Activated effector memory CD4-positive, alpha-beta T cell treated with Interleukin-2 at 50 U/mL for 16 hours (primary cell): ENCODE measurements at regions not wholly inside any gene's neighbourhood (a gene's known extent, or its start where the extent isn't known, plus 50 kb on each side); places are given as distances from the start of the nearest gene placed in this dataset.
"Not testable (repeated sequence)": the region's sequence is repeated elsewhere in the genome, so short reads cannot be mapped to it uniquely, and the experiment has no call there.

Experiments
- DNase-seq: peaks from one replicate; pipeline ENCODE4 v3.0.0-alpha.2; 2020

DNA sequence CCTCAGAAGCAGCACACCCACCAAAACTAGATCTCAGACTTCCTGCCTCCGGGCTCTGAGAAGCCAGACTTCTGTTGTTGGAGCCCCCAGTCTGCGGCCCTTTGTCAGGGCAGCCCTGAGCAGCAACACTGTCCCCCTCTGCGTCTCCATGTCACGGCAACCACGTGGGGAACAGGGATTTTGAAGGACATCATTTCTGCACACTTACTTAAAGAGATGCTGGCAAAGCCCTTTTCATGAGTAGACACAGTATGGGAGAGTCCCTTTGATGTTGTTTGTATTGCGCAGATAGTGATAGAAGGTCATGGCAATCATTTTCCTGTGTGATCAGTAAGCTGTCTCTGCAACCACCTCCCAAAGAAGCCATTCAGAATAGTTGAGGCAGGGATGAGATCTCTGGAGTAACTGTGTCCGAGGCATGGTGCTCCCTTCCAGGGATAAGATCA is 69.1 kb upstream of the ID2 start:
- no peak for DNase-seq

DNA sequence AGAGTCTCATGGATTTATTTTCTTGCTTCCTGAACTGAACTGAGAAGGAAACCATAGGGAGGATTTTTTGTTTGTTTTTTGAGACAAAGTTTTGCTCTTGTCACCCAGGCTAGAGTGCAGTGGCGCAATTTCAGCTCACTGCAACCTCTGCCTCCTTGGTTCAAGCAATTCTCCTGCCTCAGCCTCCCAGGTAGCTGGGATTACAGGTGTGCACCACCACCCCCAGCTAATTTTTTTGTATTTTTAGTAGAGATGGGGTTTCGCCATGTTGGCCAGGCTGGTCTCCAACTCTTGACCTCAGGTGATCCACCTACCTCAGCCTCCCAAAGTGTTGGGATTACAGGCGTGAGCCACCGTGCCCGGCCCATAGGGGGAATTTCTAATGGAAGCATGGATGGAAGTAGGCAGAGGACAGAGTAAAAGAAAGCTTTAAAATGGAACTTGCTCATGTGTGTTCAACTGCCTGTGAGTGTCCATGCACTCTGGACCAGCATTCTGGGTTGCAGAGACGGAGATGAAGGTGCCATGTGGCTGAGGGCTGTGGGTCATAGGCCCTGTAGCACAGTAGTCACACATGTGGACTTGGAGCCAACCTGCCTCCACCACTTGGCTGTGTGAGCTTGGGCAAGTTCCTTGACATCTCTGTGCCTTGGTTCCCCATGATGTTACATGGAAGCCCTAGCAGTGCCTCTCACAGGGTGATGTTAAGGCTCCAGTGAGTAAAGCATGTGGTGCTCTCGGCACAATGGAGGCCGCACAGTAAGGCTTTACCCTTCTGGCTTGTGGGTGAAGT is 68.5 kb upstream of the ID2 start:
- DNase-seq, result not testable (repeated sequence)

DNA sequence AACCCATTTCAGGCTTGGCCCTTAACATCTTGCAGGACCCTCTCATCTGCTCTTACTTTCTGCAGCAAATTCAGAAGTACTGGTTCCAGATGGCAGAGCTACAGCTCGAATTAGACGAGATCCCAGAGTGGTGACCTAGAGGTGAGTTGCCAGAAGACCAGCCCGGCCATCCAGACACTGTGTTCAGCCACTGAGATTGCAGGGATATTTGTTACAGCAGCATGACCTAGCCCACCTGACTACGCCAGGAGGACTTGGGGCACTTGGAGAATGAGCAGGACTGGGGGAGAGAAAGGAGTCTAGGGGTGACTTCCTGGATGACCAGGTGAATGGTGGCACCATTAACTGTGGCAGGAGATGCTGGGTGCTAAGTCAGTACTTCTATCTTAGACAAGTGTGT is 67.2 kb upstream of the ID2 start:
- no peak for DNase-seq

DNA sequence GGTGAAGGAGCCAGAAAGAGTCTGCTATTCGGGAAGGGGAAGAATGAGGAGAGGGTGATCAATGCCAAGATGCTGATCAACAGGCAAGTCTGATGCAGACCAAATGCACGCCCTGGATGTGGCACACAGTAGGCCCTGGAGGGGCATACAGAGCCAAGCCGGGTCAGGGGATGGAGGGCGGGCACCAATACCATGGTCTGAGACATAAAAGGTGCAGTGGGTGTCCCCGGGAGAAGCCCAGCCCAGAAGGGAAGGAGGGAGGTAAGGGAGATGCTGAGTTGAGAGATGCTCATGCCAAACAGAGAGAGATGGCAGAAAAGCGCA is 66.6 kb upstream of the ID2 start:
- DNase-seq, result no peak

DNA sequence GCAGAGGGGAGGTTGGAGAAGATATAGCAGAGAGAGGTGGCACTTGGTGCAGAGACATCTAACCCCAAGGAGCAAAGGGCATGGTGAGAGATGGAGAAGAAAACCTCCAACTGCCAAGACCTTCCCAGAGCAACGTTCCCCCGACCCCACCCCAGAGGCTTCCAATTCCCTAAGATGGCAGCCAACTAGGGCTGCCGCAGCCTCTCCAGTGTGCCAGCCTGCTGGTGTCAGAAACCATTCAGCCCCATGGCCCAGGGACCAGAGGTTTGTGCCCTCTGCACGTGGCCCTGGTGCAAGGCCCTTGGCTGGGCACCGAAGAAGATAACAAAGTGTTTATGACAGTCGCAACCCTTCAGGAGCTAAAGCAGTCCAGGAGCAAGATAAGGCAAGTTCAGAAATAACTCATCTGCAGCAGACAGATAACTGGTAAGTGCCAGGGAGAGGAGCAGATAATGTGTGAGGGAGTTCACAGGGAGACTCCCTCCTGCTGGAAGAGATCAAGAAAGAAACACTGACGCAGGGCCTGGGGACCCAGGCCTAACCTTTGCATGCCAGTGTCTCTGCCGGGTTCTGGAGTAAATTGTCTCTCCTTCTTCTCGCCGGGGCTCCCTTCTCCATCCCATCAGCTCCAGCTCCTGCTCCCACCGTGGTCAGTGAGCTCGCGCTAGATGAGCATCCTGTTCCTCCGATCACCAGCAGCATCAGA is 66.1 kb upstream of the ID2 start:
- no peak for DNase-seq

DNA sequence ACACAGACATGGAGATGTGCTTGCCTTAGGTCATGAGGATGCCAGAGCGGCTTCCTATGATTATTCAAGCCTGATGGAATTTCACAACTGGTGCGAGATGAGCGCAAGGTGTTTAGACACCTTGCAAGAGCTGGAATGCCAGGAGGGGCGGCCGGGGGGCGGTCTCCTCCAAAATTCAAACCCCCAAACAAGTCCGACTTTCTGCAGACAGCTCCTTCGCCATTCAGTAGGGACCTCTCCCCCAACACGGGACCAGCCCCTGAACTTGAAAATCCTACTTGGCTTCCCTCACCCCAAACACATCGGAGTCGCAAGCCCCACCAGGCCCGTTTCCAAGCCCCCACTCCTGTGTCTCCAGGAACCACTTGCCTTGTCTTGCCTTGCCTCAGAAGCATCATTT is 64.8 kb upstream of the ID2 start:
- no peak for DNase-seq

DNA sequence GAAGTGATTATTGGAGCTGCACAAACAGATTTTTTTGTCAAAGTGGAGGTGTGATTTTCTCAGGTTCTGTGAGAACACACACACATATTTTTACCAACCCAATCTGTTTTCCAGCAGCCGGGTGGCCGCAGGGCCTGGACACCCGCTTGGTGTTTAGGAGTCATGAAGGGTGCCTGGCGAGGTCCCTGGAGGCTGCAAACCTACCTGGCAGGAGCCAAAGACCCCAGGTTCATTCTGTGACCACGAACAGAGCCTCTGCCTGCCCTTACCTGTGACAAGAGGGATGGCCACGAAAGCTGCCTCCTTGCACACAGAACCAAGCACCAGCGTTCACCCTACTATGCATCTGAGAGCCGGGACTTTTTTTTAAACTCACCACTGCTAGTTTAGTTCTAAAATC is 64.3 kb upstream of the ID2 start:
- no peak for DNase-seq

DNA sequence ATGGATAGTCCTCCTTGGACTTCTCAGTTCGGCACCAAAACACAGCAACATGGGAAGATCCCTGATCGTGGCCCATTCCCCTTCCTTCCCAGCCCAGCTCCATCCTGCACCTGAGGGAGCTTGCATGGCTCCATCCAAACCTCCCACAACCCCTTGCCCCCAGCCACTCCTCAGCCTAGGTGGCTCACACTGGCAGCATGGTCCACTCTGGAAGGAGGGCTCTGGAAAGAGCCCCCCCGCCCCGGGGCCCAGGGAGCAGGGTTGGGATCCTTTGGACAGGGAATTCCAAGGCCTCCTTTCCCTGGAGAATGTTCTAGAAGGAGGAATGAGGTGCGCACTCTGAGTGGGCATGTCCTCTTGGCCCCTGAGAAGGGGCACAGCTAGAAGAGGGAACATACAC is 62.8 kb upstream of the ID2 start:
- no peak for DNase-seq

DNA sequence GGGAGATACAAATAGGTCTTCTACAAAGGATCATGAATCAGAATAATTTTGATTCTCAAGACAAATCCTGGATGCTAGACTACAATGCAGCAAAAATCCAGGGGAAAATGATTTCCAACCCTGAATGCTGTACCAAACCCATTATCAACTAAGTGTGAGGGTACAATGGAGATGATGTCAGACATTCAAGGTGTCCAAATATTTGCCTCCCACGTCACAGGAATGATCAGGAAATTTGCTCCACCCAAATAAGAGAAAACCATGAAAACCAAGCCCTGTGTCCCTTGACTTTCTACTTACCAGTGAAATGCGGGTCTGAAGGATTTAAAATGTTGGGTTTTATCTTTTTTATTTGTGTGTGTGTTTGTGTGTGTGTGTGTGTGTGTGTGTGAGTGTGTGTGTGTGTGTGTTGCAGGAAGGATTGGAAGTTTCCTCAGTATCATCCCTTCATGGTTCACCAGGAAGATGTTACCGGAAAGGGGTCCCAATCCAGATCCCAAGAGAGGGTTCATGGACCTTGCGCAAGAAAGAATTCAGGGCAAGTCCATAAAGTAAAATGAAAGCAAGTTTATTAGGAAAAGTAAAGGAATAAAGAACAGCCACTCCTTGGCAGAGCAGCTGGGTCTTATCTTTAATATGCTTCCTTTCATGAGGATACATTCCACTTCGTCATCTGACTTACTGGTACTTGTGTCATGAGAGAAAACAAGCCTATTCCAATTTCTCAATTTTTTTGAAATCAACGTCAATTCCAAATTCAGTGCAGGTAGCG is 61.1 kb upstream of the ID2 start:
- no peak for DNase-seq

DNA sequence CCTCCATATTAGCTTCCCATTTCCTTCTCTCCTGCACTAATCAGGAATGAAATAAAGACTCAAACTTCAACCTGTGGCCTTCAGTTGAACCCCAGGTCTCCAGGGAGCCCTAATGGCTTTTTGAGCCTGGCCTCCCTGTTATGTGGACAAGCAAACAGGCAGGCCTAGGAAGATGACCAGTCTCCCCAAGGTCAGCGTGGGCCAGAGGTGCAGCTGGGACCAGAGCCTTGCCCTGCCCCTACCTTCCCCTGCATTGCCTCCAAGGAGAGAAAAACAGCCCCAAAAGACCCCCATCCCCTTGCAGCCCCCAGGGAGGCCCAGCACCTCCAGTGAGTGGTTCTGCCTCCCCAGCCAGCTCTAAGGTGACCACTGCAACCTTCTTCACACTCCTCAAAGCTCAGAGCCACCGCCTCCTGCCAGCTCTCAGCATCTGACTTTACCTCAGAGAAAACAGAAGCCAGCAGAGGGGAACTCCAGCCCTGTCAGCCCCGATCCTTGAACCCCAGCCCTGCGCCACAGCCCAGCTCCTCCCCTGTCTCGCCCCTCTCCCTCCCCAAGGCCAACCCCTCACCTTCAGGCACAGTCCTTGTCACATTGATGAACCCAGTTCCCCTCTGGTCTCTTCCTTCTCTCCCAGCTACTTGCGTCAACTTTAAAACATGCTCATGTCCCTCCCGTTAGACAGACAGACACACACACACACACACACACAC is 59.5 kb upstream of the ID2 start:
- DNase-seq, result no peak

DNA sequence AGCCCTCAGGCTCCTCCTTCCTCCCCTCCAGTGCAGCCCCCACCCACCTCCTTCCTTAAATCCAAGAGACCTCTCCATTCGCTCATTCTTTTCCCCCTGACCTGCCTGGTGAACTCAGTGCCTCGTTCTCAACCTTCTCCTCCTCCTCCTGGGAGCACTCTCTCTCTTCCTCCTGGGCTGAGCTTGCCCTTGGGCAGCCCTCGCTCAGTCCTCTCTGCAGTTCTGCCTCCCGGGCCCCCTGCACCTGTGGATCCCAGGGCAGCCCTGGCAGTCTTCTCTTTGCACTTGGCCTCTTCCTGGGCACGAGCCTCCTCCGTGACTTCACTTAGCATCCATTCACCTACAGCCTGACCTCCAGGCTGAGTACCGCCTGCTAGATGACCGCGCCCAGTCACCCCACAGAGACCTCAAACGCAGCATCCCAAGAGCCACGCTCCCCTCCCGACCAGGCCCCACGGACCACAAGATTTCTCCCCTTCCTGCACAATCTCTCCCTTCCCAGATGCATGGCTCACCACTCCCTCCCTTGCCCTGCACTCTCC is 58.9 kb upstream of the ID2 start:
- DNase-seq, result no peak

DNA sequence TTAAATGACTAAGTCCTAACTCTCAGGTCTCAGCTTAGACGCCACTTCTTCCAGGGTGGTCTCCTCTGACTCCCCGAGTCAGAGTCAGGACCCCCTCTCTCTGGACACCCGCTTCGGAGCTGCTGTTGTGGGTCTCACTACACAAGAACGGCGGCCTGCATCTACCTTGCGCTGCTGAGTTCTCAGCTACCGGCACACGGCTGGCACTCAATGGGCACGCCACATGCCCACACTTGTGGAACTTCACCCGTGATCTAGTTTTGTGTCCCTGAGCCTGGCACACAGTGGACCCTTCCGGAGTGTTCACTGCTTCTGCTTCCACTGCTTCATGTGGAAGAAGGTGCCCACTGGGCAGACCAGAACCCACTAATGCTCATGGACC is 58.3 kb upstream of the ID2 start:
- DNase-seq, result no peak

DNA sequence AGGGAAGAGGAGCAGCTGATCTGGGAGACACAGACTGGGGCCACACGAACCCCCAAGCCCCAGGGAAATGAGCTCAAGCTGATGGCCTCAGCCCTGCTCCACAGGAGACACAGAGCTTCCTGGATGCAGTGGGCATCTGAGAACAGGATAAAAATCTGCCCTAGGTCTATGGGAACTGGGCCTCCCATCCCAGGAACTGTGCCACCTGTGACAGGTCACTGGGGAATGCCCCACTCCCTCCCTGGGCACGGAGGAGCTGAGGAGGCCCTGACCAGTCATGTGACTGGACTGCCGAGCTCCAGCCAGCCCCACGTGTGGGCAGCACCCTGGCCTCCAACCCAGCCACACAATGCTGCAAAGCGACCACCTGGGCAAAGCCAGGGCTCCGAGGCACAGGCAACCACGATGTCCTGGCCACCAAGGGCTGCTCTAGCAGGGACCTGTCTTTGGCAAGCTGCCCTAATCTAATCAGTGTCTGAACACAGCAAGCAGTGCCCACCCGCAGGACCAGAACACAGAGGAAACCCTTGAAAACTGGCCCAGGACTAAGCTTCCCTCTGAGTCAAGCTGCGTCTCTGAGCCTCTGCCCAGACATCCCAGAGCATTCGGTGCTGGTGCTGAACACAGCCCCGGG is 57.8 kb upstream of the ID2 start:
- DNase-seq, result no peak

DNA sequence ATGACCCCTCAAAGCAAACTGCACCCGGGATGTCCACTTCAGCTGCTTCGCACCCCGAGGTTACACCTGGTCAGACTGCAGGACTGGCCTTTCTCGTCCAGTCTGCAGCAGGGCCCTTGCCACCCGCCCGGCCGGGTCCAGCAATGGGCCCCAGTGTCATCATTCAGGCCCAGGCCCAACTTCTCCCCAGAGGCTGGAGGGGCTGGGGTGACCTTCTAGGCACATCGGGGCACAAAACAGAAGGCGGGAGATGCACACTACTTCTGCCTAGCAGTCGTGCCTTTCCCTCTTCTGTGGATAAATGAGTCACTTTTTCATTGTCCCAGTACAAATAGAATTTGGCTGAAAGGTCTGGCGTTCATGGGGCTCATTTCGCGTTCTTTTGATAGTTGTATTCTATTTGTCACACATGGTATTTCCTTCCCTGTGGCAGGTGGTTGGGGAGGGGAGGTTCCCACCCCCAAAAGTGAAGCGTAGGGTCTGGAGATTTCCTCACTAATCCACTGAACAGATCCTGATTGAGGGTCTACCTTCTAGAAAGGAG is 56.9 kb upstream of the ID2 start:
- DNase-seq, result no peak

DNA sequence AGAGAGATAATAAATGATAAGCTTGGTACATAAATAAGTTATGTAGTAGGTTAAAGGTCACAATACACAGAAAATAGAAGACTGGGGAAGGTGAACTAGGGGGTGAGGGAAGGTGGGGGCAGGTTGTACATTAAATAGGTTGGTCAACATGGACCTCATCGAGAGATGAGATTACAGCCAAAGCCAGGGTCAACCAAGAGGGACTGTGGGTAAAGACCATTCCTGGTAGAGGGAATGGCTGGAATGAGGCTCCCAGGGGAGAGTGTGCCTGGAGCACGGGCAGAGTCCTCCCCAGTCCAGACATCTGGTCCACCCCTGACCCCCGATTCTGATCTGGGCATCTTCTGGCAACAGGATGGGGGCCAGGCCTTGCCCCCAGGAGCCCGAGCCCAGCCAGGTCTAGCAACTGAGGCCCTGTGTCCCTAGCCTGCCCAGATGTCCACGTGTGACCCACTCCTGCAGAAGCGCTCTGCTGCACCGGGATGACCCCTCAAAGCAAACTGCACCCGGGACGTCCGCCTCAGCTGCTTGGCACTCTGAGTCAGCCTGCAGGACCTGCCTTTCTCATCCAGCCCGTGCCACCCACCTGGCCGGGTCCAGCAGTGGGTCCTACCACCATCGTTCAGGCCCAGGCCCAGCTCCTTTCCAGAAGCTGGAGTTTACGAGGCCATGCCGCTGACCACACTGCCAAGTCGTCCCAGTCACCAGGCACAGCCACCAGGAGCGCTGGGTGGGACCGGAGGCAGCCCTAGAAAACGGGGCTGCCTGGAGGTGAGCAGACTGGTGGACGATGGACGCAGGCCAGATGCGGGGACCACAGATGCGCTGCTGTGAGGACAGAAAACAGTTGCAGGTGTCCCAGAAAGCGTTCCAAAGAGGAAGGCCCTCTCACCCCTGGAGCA is 56.2 kb upstream of the ID2 start:
- no peak for DNase-seq

DNA sequence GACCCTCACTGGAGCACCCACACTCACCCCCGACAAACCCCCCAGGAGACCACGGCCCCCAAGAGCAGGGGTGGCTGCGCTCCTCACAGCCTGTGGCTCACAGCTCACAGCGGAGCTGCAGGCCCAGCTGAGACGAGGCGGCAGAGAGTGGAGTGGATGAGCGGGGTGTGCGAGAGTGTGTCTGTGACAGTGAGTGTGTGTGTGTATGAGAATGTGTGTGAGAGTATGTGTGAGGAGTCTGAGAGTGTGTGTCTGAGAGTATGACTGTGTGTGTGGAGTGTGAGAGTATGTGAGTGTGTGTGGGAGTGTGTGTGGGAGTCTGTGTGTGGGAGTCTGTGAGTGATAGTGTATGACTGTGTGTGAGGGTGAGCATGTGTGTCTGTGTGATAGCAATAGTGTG is 55.3 kb upstream of the ID2 start:
- no peak for DNase-seq

DNA sequence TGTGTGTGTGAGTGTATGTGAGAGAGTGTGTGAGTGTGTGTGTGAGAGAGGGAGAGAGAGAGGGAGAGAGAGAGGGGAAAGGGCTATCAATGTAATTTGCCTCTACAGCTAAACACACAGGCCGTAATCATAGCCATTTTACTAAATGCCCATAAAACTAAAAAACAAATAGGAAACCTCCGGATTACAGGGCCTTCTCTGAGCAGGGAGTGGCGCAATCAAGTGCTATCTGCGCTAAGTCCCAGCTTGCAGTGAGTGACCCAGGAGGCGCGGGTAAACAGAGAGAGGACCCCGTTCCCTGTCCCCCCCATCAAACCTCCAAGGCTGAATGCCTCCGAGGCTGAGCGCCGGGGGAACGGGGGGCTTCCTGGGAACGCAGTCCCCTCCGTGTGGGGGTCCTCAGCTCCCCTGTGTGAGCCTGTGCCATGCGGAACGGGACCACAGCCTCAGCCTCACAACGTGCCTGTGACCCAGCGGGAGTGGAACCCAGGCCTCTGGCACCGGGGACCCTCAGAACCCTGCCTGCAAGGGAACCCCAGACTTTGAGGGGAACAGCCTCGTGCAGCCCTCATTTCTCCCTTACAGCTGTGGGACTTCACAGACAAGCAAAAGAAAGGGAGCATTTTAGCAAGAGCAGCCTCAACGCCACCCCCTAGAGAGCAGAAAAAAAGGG is 54.7 kb upstream of the ID2 start:
- DNase-seq, result no peak

DNA sequence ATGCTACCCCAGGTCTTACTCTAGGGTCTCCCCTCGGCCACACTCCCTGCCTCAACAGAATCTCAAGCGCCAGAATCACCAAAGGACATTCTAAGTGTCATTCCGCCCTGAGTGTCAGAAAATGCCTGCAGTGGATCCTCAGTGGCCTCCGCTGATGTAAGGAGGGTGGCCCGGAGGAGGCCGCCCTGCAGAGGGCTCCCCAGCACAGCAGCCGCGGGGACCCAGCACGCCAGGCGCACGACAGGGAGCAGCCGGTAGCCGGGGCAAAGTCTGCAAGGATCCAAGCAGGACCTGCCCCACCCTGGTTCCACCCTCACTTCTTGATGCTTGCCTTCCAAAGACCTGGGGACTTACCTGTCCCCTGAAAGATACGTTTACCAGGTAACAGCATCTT is 54.2 kb upstream of the ID2 start:
- DNase-seq, result no peak

DNA sequence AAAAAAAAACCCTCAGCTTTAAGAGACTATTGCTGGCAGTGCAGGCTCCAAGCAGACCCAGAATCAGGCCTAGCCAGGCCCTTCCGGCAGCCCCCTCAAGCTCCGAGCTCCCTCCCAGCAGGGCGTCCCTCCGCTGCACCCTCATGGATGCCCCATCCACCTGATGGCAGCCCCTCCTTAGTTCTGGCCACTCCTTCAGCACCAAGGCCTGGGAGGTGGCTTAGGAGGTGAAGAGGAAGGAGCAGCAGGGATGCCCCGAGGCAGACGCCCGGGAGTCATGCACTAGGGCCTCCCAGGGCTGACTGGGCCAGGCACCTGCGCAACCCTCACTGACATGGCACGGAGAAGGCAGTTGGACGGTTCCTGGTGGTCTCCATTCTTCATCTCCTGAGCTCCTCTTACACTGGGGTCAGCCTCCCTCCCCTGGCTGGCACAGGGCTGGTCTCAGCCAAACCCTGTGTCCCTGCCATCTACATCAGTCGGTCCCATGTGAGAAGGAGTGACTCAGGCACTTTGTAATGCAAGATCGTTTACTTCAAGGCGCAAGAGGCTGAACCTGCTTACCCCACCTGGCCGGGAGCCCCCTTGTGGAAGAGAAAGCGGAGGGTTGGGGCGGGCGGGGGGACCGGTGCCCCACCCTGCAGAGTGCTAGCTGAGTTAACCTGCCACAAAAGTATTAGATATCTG is 53.5 kb upstream of the ID2 start:
- DNase-seq, result no peak

DNA sequence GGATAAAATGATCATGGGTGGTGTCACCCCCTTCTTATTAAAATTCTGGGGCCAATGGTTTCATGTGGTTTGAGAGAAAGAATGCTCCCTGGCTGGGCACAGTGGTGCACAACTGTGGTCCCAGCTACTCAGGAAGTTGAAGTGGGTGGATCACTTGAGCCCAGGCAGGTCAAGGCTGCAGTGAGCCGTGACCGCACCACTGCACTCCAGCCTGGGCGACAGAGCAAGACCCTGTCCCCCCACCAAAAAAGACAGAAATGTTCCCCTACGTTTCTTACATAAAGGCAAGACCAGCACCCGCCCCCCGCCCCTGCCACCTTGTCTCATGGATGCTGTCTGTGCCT is 53.0 kb upstream of the ID2 start:
- DNase-seq, result no peak
